Loucy (cell line): ENCODE measurements at regions not wholly inside any gene's neighbourhood (a gene's known extent, or its start where the extent isn't known, plus 50 kb on each side); places are given as distances from the start of the nearest gene placed in this dataset.

Experiments used
- H2AFZ ChIP-seq: fragments of 200-600 bp; sonication (generic); 2 replicates; pipeline ENCODE4 v1.6.0; 2016; ENCODE audit warnings: antibody characterized with exemption, mild to moderate bottlenecking, low read length, moderate library complexity
- H3F3A ChIP-seq: fragments of 200-600 bp; 2 replicates; pipeline ENCODE4 v1.6.0; 2016; ENCODE audit warnings: antibody characterized with exemption, low read depth, mild to moderate bottlenecking
- H3K27me3 ChIP-seq: fragments of 200-600 bp; sonication (generic); 2 replicates; pipeline ENCODE4 v1.6.1; 2014; ENCODE audit warnings: low read length, mild to moderate bottlenecking; ENCODE audit not compliant: insufficient read depth, poor library complexity, severe bottlenecking
- H3K36me3 ChIP-seq: fragments of 200-600 bp; sonication (generic); 2 replicates; pipeline ENCODE4 v1.6.1; 2016; ENCODE audit warnings: low read length; ENCODE audit not compliant: insufficient read depth
- H3K4me1 ChIP-seq: fragments of 200-600 bp; sonication (generic); 2 replicates; pipeline ENCODE4 v1.5.1; 2014; ENCODE audit warnings: low read length, mild to moderate bottlenecking; ENCODE audit not compliant: insufficient read depth, poor library complexity, severe bottlenecking
- H3K4me2 ChIP-seq: fragments of 200-600 bp; sonication (generic); 2 replicates; pipeline ENCODE4 v1.6.0; 2014; ENCODE audit warnings: antibody characterized with exemption, low read length, low read depth, mild to moderate bottlenecking; ENCODE audit not compliant: poor library complexity, severe bottlenecking
- H3K4me3 ChIP-seq: fragments of 200-600 bp; sonication (generic); 2 replicates; pipeline ENCODE4 v1.5.1; 2014; ENCODE audit warnings: low read length, mild to moderate bottlenecking, mixed read lengths; ENCODE audit not compliant: poor library complexity, severe bottlenecking
- H3K79me2 ChIP-seq: fragments of 200-600 bp; sonication (generic); 2 replicates; pipeline ENCODE4 v1.6.1; 2014; ENCODE audit warnings: low read length; ENCODE audit not compliant: insufficient read depth
- H3K9ac ChIP-seq: fragments of 200-600 bp; sonication (generic); 2 replicates; pipeline ENCODE4 v1.6.0; 2014; ENCODE audit warnings: mild to moderate bottlenecking, low read depth, low read length, moderate library complexity; ENCODE audit not compliant: poor library complexity, severe bottlenecking
- H3K9me2 ChIP-seq: fragments of 200-600 bp; sonication (generic); replicated peaks from 2 replicates; pipeline ENCODE4 v1.6.1; 2016; ENCODE audit warnings: low read depth, low read length, mixed read lengths
- H3K9me3 ChIP-seq: fragments of 200-600 bp; sonication (generic); 2 replicates; pipeline ENCODE4 v1.6.1; 2014; ENCODE audit warnings: mild to moderate bottlenecking, antibody characterized with exemption, low read length, low read depth; ENCODE audit not compliant: insufficient read depth
- H4K20me1 ChIP-seq: fragments of 200-600 bp; sonication (generic); 2 replicates; pipeline ENCODE4 v1.6.0; 2014; ENCODE audit warnings: antibody characterized with exemption, low read length, mild to moderate bottlenecking; ENCODE audit not compliant: insufficient read depth, poor library complexity, severe bottlenecking
- EZH2phosphoT487 ChIP-seq: fragments of 200-600 bp; IDR thresholded peaks from 2 replicates; pipeline ENCODE4 v1.6.1; 2018; ENCODE audit warnings: antibody characterized with exemption, mild to moderate bottlenecking, moderate library complexity, borderline replicate concordance
- TF ChIP-seq, protein P1 (sequence below): fragments of 200-600 bp; sonication (generic); conservative IDR thresholded peaks from 2 replicates; pipeline ENCODE4 v1.5.1; 2014; ENCODE audit warnings: mild to moderate bottlenecking, antibody characterized with exemption, low read length

DNA sequence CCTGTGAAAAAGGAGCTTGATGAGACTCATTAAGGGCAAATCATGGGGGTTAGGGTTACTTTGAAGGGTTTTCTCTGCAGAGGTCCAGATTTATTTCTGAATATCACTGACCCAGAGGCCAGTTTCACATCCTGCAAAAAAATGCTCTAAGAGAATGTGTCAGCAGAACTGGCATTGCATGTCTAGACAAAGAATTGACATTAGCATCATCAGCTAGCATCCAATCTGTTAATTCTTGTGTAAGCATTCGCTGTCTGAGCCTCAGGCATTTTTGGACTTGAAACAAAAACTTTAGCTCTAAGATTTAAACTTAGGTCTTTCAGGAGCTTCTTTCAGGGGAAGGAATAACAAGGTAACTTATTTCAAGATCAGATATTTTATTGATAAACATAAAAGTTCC, 187.9 kb upstream of the ELL2 start:
- Histone ChIP-seq H3F3A (no peaks in the 10 kb centered on the region), H3K9ac (no peak overlapping the region), H3K36me3 (no peaks in the 10 kb centered on the region), H3K79me2 (no peaks in the 10 kb centered on the region), H3K27me3 (no peaks in the 10 kb centered on the region), H4K20me1 (no peaks in the 10 kb centered on the region), H3K4me1 (peaks cover 6% of the 10 kb centered on the region), H2AFZ (peak overlapping the region; percentile 17; the same call in 1 of the 2 replicates), H3K9me2 (no peaks in the 10 kb centered on the region), H3K9me3 (no peaks in the 10 kb centered on the region), H3K4me2 (no peak overlapping the region), H3K4me3 (no peak overlapping the region)
- no peak for TF ChIP-seq EZH2phosphoT487
- TF ChIP-seq, protein P1, sequence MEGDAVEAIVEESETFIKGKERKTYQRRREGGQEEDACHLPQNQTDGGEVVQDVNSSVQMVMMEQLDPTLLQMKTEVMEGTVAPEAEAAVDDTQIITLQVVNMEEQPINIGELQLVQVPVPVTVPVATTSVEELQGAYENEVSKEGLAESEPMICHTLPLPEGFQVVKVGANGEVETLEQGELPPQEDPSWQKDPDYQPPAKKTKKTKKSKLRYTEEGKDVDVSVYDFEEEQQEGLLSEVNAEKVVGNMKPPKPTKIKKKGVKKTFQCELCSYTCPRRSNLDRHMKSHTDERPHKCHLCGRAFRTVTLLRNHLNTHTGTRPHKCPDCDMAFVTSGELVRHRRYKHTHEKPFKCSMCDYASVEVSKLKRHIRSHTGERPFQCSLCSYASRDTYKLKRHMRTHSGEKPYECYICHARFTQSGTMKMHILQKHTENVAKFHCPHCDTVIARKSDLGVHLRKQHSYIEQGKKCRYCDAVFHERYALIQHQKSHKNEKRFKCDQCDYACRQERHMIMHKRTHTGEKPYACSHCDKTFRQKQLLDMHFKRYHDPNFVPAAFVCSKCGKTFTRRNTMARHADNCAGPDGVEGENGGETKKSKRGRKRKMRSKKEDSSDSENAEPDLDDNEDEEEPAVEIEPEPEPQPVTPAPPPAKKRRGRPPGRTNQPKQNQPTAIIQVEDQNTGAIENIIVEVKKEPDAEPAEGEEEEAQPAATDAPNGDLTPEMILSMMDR = no peak

DNA sequence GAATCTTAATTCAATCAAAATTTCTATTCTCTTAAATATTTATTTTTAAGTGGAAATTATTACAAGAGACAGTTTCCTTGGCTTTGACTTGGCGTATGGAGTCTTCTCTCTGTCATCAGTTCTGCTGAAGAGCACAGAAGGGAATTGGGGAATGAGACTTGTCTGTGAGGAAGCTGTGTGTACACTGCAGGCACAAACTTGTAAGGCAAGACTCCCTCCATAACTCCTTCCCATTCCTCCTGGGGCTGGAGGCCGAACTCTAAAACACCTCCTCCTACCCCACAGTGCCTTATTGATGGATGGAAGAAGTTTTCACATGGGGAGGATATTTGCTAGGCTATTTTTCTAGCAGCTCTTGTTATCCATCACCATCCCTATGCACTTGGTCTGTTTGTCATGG, 187.4 kb upstream of the ELL2 start:
- Histone ChIP-seq H3K27me3 (no peaks in the 10 kb centered on the region), H3K9me2 (no peaks in the 10 kb centered on the region), H3K36me3 (no peaks in the 10 kb centered on the region), H3K4me3 (no peak overlapping the region), H2AFZ (no peak overlapping the region), H3K9ac (no peak overlapping the region), H3F3A (no peaks in the 10 kb centered on the region), H4K20me1 (no peaks in the 10 kb centered on the region), H3K9me3 (no peaks in the 10 kb centered on the region), H3K4me1 (peaks cover 6% of the 10 kb centered on the region), H3K79me2 (no peaks in the 10 kb centered on the region), H3K4me2 (no peak overlapping the region)
- TF ChIP-seq, protein P1 = no peak
- no peak for TF ChIP-seq EZH2phosphoT487

DNA sequence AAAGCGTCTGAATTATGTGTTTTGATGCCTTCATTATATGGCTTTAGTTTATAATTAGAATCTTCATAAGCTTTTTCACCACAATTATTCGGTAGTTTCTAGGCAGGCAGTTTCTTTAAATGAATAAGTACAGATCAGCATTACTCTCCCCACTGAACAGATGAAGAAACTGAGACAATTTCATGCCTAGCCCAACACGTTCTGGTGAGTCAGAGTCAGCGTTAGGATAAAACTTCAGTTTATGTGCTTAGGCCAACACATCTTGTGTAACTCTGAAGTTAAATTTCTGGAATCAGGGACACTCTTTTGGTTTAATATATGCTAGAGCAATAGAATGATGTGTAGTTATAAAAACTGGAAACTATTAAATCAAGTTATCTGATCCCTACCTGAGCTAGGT, 186.7 kb upstream of the ELL2 start:
- Histone ChIP-seq H3K4me1 (peaks cover 6% of the 10 kb centered on the region), H3K4me3 (no peak overlapping the region), H3K27me3 (no peaks in the 10 kb centered on the region), H2AFZ (no peak overlapping the region), H3K79me2 (no peaks in the 10 kb centered on the region), H3K9me2 (no peaks in the 10 kb centered on the region), H4K20me1 (no peaks in the 10 kb centered on the region), H3K9ac (no peak overlapping the region), H3K36me3 (no peaks in the 10 kb centered on the region), H3K9me3 (no peaks in the 10 kb centered on the region), H3F3A (no peaks in the 10 kb centered on the region), H3K4me2 (no peak overlapping the region)
- no peak for TF ChIP-seq EZH2phosphoT487
- TF ChIP-seq, protein P1 = no peak
